H9 (cell line): ENCODE measurements at regions not wholly inside any gene's neighbourhood (a gene's known extent, or its start where the extent isn't known, plus 50 kb on each side); places are given as distances from the start of the nearest gene placed in this dataset.

Experiments
- DNase-seq: peaks from one replicate; pipeline ENCODE4 v3.0.0-alpha.2; 2017
- H2AFZ ChIP-seq: one replicate; pipeline ENCODE4 v1.6.1; 2013; ENCODE audit warnings: mild to moderate bottlenecking, low read length, control low read depth, moderate library complexity
- H2AK5ac ChIP-seq: 2 replicates; pipeline ENCODE4 v1.6.1; 2013; ENCODE audit warnings: low read length, control low read depth, mixed read lengths; ENCODE audit not compliant: insufficient read length
- H2BK120ac ChIP-seq: one replicate; pipeline ENCODE4 v1.6.1; 2013; ENCODE audit warnings: low read depth, mild to moderate bottlenecking, low read length, control low read depth, inconsistent platforms; ENCODE audit not compliant: poor library complexity, severe bottlenecking
- H2BK12ac ChIP-seq: 2 replicates; pipeline ENCODE4 v1.6.1; 2013; ENCODE audit warnings: low read length, control low read depth, mixed read lengths, low read depth; ENCODE audit not compliant: insufficient read length
- H2BK15ac ChIP-seq: 2 replicates; pipeline ENCODE4 v1.6.1; 2013; ENCODE audit warnings: low read depth, low read length, control low read depth
- H2BK20ac ChIP-seq: one replicate; pipeline ENCODE4 v1.6.1; 2013; ENCODE audit warnings: low read depth, mild to moderate bottlenecking, low read length, control low read depth, inconsistent platforms; ENCODE audit not compliant: poor library complexity, severe bottlenecking
- H2BK5ac ChIP-seq: 2 replicates; pipeline ENCODE4 v1.6.1; 2013; ENCODE audit warnings: low read length, control low read depth, mixed read lengths; ENCODE audit not compliant: insufficient read length
- H3K14ac ChIP-seq: 2 replicates; pipeline ENCODE4 v1.6.1; 2013; ENCODE audit warnings: low read length, control low read depth; ENCODE audit not compliant: insufficient read depth
- H3K18ac ChIP-seq: 2 replicates; pipeline ENCODE4 v1.6.1; 2013; ENCODE audit warnings: low read depth, mild to moderate bottlenecking, mixed read lengths, low read length, control low read depth; ENCODE audit not compliant: insufficient read length
- H3K23ac ChIP-seq: 2 replicates; pipeline ENCODE4 v1.6.1; 2013; ENCODE audit warnings: low read length, control low read depth, mixed read lengths, low read depth; ENCODE audit not compliant: insufficient read length
- H3K23me2 ChIP-seq: 2 replicates; pipeline ENCODE4 v1.6.1; 2013; ENCODE audit warnings: low read depth, mild to moderate bottlenecking, mixed read lengths, low read length, control low read depth; ENCODE audit not compliant: insufficient read length, poor library complexity, severe bottlenecking
- H3K27ac ChIP-seq: 2 replicates; pipeline ENCODE4 v1.5.1; 2013; ENCODE audit warnings: low read length, control low read depth, mixed read lengths, low read depth; ENCODE audit not compliant: insufficient read length
- H3K27me3 ChIP-seq: 2 replicates; pipeline ENCODE4 v1.6.1; 2013; ENCODE audit warnings: low read length, control low read depth, inconsistent platforms; ENCODE audit not compliant: insufficient read depth
- H3K4ac ChIP-seq: 2 replicates; pipeline ENCODE4 v1.6.1; 2013; ENCODE audit warnings: low read depth, mild to moderate bottlenecking, control low read depth, inconsistent platforms, low read length, moderate library complexity
- H3K4me1 ChIP-seq: 2 replicates; pipeline ENCODE4 v1.6.1; 2013; ENCODE audit warnings: low read length, control low read depth, inconsistent platforms; ENCODE audit not compliant: insufficient read depth
- H3K4me2 ChIP-seq: 2 replicates; pipeline ENCODE4 v1.6.1; 2013; ENCODE audit warnings: low read length, control low read depth, mixed read lengths; ENCODE audit not compliant: insufficient read length, insufficient read depth
- H3K56ac ChIP-seq: 2 replicates; pipeline ENCODE4 v1.6.1; 2013; ENCODE audit warnings: low read depth, mild to moderate bottlenecking, mixed read lengths, low read length, control low read depth; ENCODE audit not compliant: insufficient read length
- H3K79me1 ChIP-seq: 2 replicates; pipeline ENCODE4 v1.6.1; 2013; ENCODE audit warnings: low read depth, mild to moderate bottlenecking, moderate library complexity, low read length, control low read depth, inconsistent platforms; ENCODE audit not compliant: insufficient read depth, poor library complexity, severe bottlenecking
- H3K79me2 ChIP-seq: 2 replicates; pipeline ENCODE4 v1.6.1; 2013; ENCODE audit warnings: low read length, control low read depth, inconsistent platforms; ENCODE audit not compliant: insufficient read depth
- H3K9ac ChIP-seq: 2 replicates; pipeline ENCODE4 v1.6.1; 2013; ENCODE audit warnings: low read length, control low read depth, mixed read lengths; ENCODE audit not compliant: insufficient read length; ENCODE audit errors: extremely low read depth
- H3K9me3 ChIP-seq: one replicate; pipeline ENCODE4 v1.6.1; 2013; ENCODE audit warnings: low read depth, low read length, inconsistent platforms; ENCODE audit not compliant: control insufficient read depth
- H3T11ph ChIP-seq: one replicate; pipeline ENCODE4 v1.6.1; 2013; ENCODE audit warnings: mild to moderate bottlenecking, low read length, control low read depth, inconsistent platforms
- H4K20me1 ChIP-seq: one replicate; pipeline ENCODE4 v1.6.1; 2013; ENCODE audit not compliant: control insufficient read depth, insufficient read length, insufficient read depth
- H4K5ac ChIP-seq: 2 replicates; pipeline ENCODE4 v1.6.1; 2013; ENCODE audit warnings: low read depth, mild to moderate bottlenecking, mixed read lengths, low read length, control low read depth; ENCODE audit not compliant: insufficient read length
- H4K8ac ChIP-seq: replicated peaks from 2 replicates; pipeline ENCODE4 v1.6.1; 2013; ENCODE audit warnings: low read length, control low read depth, mixed read lengths, low read depth; ENCODE audit not compliant: insufficient read length
- H4K91ac ChIP-seq: 2 replicates; pipeline ENCODE4 v1.6.1; 2013; ENCODE audit warnings: low read depth, mild to moderate bottlenecking, moderate library complexity, mixed read lengths, low read length, control low read depth; ENCODE audit not compliant: insufficient read length
- H3K27ac Mint-ChIP-seq, 3 experiments: 2 replicates in 2 of 3; 3 replicates in 1 of 3; pipeline ENCODE4 v1.8.0; 2020 to 2021; ENCODE audit warnings: mixed read lengths in 3 of 3, mild to moderate bottlenecking in 1 of 3, moderate library complexity in 1 of 3
- H3K27me3 Mint-ChIP-seq: 2 replicates; pipeline ENCODE4 v1.8.0; 2021; ENCODE audit warnings: low read depth, mild to moderate bottlenecking, moderate library complexity, mixed read lengths
- H3K36me3 Mint-ChIP-seq, 3 experiments: 2 replicates in 2 of 3; 3 replicates in 1 of 3; pipeline ENCODE4 v1.8.0; 2020 to 2021; ENCODE audit warnings: low read depth in 3 of 3, mixed read lengths in 3 of 3; ENCODE audit not compliant: insufficient read depth in 1 of 3
- H3K4me1 Mint-ChIP-seq, 2 experiments: 2 replicates each; pipeline ENCODE4 v1.8.0; 2020; ENCODE audit warnings: mixed read lengths in 2 of 2
- H3K4me3 Mint-ChIP-seq, 2 experiments: 2 replicates in 1 of 2; 3 replicates in 1 of 2; pipeline ENCODE4 v1.8.0; 2020 to 2021; ENCODE audit warnings: mild to moderate bottlenecking in 2 of 2, mixed read lengths in 2 of 2, moderate library complexity in 1 of 2
- H3K9me3 Mint-ChIP-seq, 2 experiments: 2 replicates in 1 of 2; 3 replicates in 1 of 2; pipeline ENCODE4 v1.8.0; 2020; ENCODE audit warnings: mild to moderate bottlenecking in 2 of 2, mixed read lengths in 2 of 2, moderate library complexity in 1 of 2
- CTCF ChIP-seq: fragments of 200-600 bp; sonication (generic); conservative IDR thresholded peaks from 3 replicates; pipeline ENCODE4 v1.8.0; 2021; ENCODE audit warnings: antibody characterized with exemption, mild to moderate bottlenecking
- WGBS: extraction: QIAGEN DNeasy Blood & Tissue Kit; methylation state at CpG from one replicate; pipeline ENCODE4 v1.1.7; 2013; ENCODE audit warnings: missing lambda C conversion rate, low lambda C conversion rate, mixed read lengths; ENCODE audit not compliant: insufficient read length; ENCODE audit errors: extremely low coverage; 5-methylcytosine and 5-hydroxymethylcytosine counted together

- no peaks in the 10 kb centered on the region for H3K9me3 ChIP-seq
- H3K4me2 ChIP-seq: no peak overlapping the region
- no peak overlapping the region for H3K14ac ChIP-seq
- no peak overlapping the region for H2BK5ac ChIP-seq
- WGBS: no CpG with 5 or more reads among the region's 3 CpGs
- Mint-ChIP-seq H3K4me1 (no peaks in the 10 kb centered on the region), H3K27ac (no peak overlapping the region), H3K9me3 (peaks cover 4 to 6% of the 10 kb centered on the region in 2 experiments; a peak in 2 of 5 replicates), H3K4me3 (no peak overlapping the region), H3K27me3 (no peaks in the 10 kb centered on the region), H3K36me3 (peaks cover 0 to 10% (median 2%) of the 10 kb centered on the region in 3 experiments; a peak in 4 of 7 replicates)
- H3K4ac ChIP-seq: no peak overlapping the region
- no peak for DNase-seq
- H2BK120ac ChIP-seq: no peak overlapping the region
- no peak for TF ChIP-seq CTCF
- H3K56ac ChIP-seq: no peak overlapping the region
- H2BK20ac ChIP-seq: no peak overlapping the region
- no peak overlapping the region for H4K91ac ChIP-seq
- H3K27ac ChIP-seq: no peak overlapping the region
- H3K79me1 ChIP-seq: no peaks in the 10 kb centered on the region
- H4K20me1 ChIP-seq: no peaks in the 10 kb centered on the region
- H2AFZ ChIP-seq: no peak overlapping the region
- H2BK15ac ChIP-seq: no peak overlapping the region
- H4K8ac ChIP-seq: no peak overlapping the region
- H3K18ac ChIP-seq: no peak overlapping the region
- H3K27me3 ChIP-seq: no peaks in the 10 kb centered on the region
- H3K79me2 ChIP-seq: no peaks in the 10 kb centered on the region
- no peak overlapping the region for H4K5ac ChIP-seq
- H2BK12ac ChIP-seq: no peak overlapping the region
- no peak overlapping the region for H3T11ph ChIP-seq
- H3K23ac ChIP-seq: no peak overlapping the region
- H2AK5ac ChIP-seq: no peak overlapping the region
- no peaks in the 10 kb centered on the region for H3K4me1 ChIP-seq
- no peak overlapping the region for H3K9ac ChIP-seq
- H3K23me2 ChIP-seq: no peaks in the 10 kb centered on the region
Observed at GRCh38 chr3:177886501-177886900, 649.7 kb upstream of the KCNMB2 start.
